BE2C (cell line): ENCODE measurements at regions not wholly inside any gene's neighbourhood (a gene's known extent, or its start where the extent isn't known, plus 50 kb on each side); places are given as distances from the start of the nearest gene placed in this dataset.

Experiments
- DNase-seq: peaks from one replicate; pipeline ENCODE4 v3.0.0-alpha.2; 2020
- H3K27me3 ChIP-seq: fragments of 250-450 bp; sonication (Bioruptor Pico); 2 replicates; pipeline ENCODE4 v1.5.1; 2020; ENCODE audit warnings: mild to moderate bottlenecking
- H3K36me3 ChIP-seq: fragments of 250-450 bp; sonication (Bioruptor Pico); 2 replicates; pipeline ENCODE4 v1.5.1; 2020; ENCODE audit warnings: mild to moderate bottlenecking
- H3K4me1 ChIP-seq: fragments of 250-450 bp; sonication (Bioruptor Pico); 2 replicates; pipeline ENCODE4 v1.5.1; 2020
- H3K4me3 ChIP-seq: 2 replicates; pipeline ENCODE4 v1.5.1; 2011; ENCODE audit warnings: low read depth, low read length
- H3K9me3 ChIP-seq: fragments of 250-450 bp; sonication (Bioruptor Pico); 2 replicates; pipeline ENCODE4 v1.5.1; 2020
- CTCF ChIP-seq: IDR thresholded peaks from 2 replicates; pipeline ENCODE4 v1.5.1; 2012; ENCODE audit warnings: mild to moderate bottlenecking, low read depth, low read length

GRCh38 chr6:4511641-4512020 lies 264.6 kb upstream of the CDYL start:
- no peak for DNase-seq
- Histone ChIP-seq H3K36me3 (no peaks in the 10 kb centered on the region), H3K4me3 (no peak overlapping the region), H3K9me3 (no peaks in the 10 kb centered on the region), H3K27me3 (no peaks in the 10 kb centered on the region), H3K4me1 (no peaks in the 10 kb centered on the region)
- no peak for TF ChIP-seq CTCF

GRCh38 chr6:4510906-4511640 lies 265.1 kb upstream of the CDYL start:
- no peak for DNase-seq
- no peaks in the 10 kb centered on the region for H3K4me1 ChIP-seq
- no peak for TF ChIP-seq CTCF
- no peak overlapping the region for H3K4me3 ChIP-seq
- no peaks in the 10 kb centered on the region for H3K36me3 ChIP-seq
- H3K27me3 ChIP-seq: no peaks in the 10 kb centered on the region
- H3K9me3 ChIP-seq: no peaks in the 10 kb centered on the region

GRCh38 chr6:4510317-4510716 lies 265.9 kb upstream of the CDYL start:
- no peak overlapping the region for H3K4me3 ChIP-seq
- no peak for TF ChIP-seq CTCF
- no peaks in the 10 kb centered on the region for H3K27me3 ChIP-seq
- no peaks in the 10 kb centered on the region for H3K4me1 ChIP-seq
- H3K36me3 ChIP-seq: no peaks in the 10 kb centered on the region
- H3K9me3 ChIP-seq: no peaks in the 10 kb centered on the region
- DNase-seq: no peak

- no peaks in the 10 kb centered on the region for H3K36me3 ChIP-seq
- H3K4me1 ChIP-seq: no peaks in the 10 kb centered on the region
- no peaks in the 10 kb centered on the region for H3K27me3 ChIP-seq
- no peak for TF ChIP-seq CTCF
- H3K9me3 ChIP-seq: no peaks in the 10 kb centered on the region
- DNase-seq: no peak
- no peak overlapping the region for H3K4me3 ChIP-seq
Measured at GRCh38 chr6:4509506-4509905, 266.7 kb upstream of the CDYL start.

- Histone ChIP-seq H3K4me1 (no peaks in the 10 kb centered on the region), H3K36me3 (no peaks in the 10 kb centered on the region), H3K9me3 (no peaks in the 10 kb centered on the region), H3K4me3 (no peak overlapping the region), H3K27me3 (no peaks in the 10 kb centered on the region)
- no peak for TF ChIP-seq CTCF
- DNase-seq: no peak
Measured at GRCh38 chr6:4506792-4507191, 269.4 kb upstream of the CDYL start.

- no peak for DNase-seq
- no peak overlapping the region for H3K4me3 ChIP-seq
- H3K36me3 ChIP-seq: no peaks in the 10 kb centered on the region
- no peaks in the 10 kb centered on the region for H3K27me3 ChIP-seq
- TF ChIP-seq CTCF: no peak
- H3K9me3 ChIP-seq: no peaks in the 10 kb centered on the region
- no peaks in the 10 kb centered on the region for H3K4me1 ChIP-seq
Measured at GRCh38 chr6:4506223-4506622, 270.0 kb upstream of the CDYL start.
